ENCODE measurements at regions not wholly inside any gene's neighbourhood (a gene's known extent, or its start where the extent isn't known, plus 50 kb on each side); places are given as distances from the start of the nearest gene placed in this dataset.

GRCh38 chr1:22343456-22344328, 108.0 kb upstream of the ZBTB40 start:
- TF ChIP-seq TARDBP (IDR thresholded peaks at IDR 0.05): no peak
- TF ChIP-seq CTBP1 (IDR thresholded peaks at IDR 0.05; ENCODE audit: borderline replicate concordance): no peak
- no peak for TF ChIP-seq BHLHE40 (IDR thresholded peaks at IDR 0.05; ENCODE audit: borderline replicate concordance)
- TF ChIP-seq HDGF (IDR thresholded peaks at IDR 0.05; ENCODE audit: borderline replicate concordance): no peak
- TF ChIP-seq FOXM1 (IDR thresholded peaks at IDR 0.05; ENCODE audit: borderline replicate concordance): no peak
- TF ChIP-seq SP1 (IDR thresholded peaks at IDR 0.05): no peak
- TF ChIP-seq SUZ12 (IDR thresholded peaks at IDR 0.05): no peak
